ENCODE measurements at regions not wholly inside any gene's neighbourhood (a gene's known extent, or its start where the extent isn't known, plus 50 kb on each side); places are given as distances from the start of the nearest gene placed in this dataset.
"Not testable (repeated sequence)": the region's sequence is repeated elsewhere in the genome, so short reads cannot be mapped to it uniquely, and the experiment has no call there.

DNA sequence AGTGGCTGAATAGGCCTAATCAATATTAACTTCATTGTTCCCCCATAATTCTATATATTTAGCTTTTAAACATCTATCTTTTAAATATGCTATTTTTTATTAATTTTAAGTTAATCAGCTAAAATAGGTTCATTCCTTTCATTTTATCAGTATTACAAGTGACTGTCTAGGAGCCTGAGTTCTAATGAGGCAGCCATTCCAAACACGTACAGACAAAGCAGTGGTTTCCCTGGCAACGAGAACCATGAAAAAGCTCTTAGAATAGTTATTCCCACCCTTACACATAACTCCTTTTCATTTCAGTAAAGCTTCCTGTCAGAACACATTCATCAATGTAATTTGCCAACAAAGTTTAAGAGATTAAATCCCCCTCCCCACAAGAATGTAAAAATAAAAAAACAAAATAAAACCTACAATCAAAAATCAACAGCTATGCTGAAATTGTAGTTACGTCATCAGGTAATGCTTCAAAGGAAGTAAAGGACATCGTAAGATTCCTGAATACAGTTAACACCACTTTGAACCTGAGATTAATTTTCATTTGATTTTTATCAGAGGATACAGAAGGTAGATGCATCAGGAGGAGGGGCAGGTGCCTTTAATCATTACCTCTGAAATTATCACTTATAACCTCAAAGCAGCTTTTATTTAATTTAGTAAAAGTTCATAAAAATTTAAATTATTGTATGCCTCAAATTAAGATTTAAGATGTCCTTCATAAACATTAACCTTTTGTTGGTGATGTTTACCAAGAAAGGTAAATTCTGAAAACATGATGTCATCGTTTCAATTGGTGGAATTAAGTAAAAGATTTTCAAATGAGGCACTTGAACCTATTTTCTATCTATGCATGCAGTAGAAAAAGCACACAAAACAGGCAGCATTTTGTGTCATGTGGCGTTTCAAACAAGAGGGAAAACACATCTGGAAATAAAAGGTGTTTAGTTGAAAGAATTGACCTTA lies 967.2 kb upstream of the FOXG1 start:
- not testable (repeated sequence) for DNase-seq (ENCODE audit: low spot score)

DNA sequence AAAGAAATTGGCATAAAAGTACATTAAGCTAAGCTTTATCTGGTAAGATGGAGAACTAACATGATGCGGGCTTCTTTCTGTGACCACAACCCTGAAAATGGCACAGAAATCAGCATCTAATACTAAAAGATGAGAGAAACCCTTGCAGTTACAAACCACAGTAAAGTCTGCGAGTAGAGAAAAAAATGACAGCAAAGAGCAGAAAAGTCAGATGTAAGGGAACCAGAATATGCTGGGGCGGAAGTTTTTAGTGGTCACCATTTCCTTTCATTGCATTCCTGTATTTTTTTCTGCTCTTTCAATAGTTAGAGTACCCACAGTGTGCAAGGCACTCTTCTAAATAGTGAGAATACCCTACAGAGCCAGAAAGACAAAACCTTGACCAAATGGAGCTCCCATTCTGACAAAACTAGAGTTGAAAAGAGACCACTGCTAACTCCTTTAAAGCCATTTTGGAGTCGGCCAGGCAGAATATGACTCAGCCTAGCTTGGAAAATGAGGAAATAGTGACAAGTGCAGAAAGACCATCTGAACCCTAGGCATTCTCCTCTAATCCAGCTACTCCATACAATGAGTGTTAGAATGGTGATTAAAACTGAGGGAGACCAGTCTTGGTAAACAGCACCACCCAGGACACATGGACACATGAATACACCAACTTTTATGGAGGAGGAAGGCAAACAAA lies 948.7 kb upstream of the FOXG1 start:
- not testable (repeated sequence) for DNase-seq (ENCODE audit: low spot score)

DNA sequence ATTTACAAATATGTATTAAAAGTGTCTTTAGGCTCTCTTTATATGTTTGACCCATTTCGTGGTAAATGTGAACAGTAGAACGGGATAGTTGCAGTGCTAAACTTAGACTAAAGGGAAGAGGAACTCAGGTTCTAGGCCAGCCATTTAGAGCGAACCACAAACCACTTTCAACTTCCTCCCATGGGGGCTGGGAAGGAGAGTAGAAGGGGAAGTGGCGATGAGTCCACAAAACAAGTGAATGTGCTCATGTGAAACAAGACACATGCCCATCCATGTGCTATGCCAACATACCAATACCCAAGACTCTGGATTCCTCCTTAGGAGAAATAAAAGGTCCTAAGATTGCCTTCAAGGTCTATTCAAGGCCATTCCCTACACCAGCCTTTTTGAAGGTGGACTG lies 940.4 kb upstream of the FOXG1 start:
- not testable (repeated sequence) for DNase-seq (ENCODE audit: low spot score)

DNA sequence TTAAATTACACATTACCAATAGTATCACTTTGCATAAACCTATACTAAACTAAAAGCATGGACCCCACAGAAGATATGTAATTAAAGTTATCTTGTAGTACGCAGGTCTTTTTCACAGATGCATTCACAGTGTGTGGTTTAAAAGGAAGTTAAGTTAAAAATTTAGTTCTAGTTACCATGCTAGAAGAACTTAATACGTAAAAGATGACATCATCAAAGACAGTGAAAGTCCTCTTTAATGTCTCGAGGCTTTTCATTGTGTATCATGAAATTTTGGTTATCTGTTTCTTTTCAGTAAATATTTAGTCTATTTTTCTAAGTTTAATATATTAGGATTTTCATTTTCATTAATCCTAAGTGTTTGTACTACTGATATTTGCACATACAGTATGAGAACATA lies 934.6 kb upstream of the FOXG1 start:
- DNase-seq (ENCODE audit: low spot score): not testable (repeated sequence)

DNA sequence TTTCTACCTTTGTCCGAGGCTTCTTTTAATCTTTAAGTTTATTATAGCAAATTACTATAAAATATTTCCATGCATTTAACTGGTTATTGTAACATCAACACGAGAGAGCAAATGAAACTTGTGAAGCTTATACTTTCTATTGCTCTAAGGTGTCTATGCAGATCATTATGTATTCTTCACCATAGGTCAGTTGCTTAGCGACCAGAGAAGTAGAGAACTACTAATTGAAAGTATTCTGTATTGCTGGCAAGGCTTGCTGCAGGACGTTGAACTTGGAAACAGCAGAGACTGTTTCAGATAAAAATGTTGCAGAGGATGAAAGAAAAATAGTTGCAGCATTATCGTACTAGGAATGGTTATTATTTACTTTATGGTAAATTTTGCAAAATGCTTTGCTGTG lies 933.6 kb upstream of the FOXG1 start:
- not testable (repeated sequence) for DNase-seq (ENCODE audit: low spot score)

DNA sequence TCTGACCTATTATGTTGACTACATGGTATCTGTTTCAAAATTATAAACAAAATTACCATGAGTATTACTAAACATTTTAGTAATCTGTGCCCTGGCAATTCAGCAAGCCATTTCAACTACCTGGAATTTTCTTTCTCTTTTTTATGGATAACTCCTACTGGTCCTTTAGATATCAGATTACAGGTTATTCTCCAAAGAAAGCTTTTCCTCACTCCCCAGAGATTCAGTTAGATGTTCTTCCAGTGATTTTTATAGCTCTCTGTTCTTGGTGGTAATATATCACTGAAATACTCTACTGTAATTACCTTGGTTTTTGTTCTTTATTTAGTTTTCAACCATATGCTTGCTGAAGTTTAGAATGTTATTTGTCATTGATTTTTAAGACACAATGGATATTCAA lies 930.2 kb upstream of the FOXG1 start:
- no peak for DNase-seq (ENCODE audit: low spot score)

DNA sequence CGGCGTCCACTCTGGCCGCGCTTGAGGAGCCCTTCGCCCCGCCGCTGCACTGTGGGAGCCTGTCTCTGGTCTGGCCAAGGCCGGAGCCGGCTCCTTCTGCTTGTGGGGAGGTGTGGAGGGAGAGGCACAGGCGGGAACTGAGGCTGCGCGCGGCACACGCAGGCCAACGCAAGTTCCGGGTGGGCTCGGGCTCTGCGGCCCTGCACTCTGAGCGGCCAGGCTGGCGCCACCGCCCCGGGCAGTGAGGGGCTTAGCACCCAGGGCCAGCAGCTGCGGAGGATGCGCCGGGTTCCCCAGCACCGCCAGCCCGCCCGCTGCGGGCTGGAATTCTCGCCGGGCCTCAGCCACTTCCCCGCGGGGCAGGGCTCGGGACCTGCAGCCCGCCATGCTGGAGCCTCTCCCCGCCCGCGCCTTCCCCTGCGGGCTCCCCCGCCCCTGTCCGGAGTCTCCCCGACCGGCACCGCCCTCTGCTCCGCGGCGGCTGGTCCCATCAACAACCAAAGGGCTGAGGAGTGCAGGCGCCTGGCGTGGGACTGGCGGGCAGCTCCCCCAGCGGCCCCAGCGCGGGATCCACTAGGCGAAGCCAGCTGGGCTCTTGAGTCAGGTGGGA lies 921.2 kb upstream of the FOXG1 start:
- DNase-seq (ENCODE audit: low spot score): no peak

DNA sequence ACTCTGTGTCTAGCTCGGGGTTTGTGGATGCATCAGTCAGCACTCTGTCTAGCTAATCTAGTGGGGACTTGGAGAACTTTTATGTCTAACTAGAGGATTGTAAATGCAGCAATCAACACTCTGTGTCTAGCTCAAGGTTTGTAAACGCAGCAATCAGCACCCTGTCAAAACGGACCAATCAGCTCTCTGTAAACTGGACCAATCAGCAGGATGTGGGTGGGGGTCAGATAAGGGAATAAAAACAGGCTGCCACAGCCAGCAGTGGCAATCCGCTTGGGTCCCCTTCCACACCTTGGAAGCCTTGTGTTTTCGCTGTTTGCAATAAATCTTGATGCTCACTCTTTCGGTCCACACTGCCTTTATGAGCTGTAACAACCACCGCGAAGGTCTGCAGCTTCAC lies 920.7 kb upstream of the FOXG1 start:
- DNase-seq (ENCODE audit: low spot score): no peak

DNA sequence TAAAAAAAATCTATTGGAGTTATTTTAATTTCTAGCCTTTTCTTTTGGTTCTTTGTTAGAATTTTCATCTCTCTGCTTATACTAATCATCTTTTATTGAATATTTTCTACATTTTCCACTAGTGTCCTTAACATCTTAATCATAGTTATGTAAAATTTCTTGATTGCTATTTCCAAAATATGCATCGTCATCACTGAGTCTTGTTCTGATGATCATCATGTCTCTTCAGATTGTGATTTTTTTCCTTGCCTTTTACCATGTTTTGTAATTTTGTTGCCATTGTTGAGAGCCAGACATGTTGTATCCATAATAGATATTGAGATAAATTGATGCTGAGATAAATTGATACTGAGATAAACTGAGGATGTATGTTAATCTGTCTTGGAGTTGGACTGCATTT lies 919.1 kb upstream of the FOXG1 start:
- DNase-seq (ENCODE audit: low spot score): not testable (repeated sequence)

DNA sequence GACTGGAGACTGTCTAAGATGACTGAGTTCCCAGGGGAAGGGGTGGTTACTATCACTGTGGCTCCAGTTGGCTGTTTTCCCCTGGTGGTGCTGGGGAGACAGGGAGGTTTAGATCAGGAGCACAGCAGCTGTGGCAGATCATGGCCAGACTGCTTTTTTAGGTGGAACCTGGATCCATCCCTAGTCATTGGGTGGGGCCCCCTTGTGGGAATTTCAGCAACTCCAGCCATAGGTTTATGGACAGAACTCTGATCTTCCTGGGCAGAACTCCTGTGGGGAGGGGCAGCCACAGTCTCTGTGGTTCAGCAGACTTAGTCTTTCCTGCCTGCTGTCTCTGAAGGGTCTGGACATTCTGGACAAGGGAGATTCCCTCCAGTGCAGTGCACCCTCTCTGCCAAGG lies 917.4 kb upstream of the FOXG1 start:
- not testable (repeated sequence) for DNase-seq (ENCODE audit: low spot score)

DNA sequence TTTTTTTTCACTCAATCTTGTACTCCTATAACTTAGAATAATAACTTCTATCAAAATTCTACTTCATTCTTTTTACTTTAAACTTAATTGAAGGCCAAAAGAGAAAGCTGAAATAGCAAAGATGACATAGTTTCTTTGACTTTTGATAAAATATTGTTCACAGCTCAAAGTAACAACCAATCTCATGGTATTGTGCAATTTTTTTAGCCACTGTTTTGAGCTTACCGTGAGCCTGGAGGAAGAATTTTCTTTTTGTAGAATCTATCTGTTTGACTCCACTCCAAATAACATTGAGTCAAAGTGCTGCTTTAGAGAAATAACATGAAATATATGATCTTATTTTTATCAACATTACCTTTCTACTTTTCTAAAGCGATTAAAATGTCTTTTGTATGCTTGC lies 903.9 kb upstream of the FOXG1 start:
- DNase-seq (ENCODE audit: low spot score): no peak

DNA sequence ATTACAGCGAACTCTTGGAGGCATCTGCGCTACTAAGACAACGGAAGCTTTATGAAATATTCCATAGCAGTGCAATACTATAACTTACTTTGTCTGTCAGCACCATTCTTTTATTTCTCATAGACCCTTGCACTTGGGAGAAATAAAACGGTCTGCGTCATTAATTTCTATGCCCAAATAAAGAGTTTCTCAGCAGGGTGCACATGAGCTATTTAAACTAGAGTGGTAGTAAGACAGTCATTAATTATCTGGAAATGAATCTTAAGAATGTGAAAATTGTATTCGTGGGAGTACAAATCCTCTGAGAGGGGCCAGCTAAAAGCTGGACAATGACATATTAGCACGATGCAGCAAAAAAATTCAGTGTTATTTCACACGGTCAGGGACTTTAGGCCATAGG lies 903.4 kb upstream of the FOXG1 start:
- DNase-seq (ENCODE audit: low spot score): no peak

DNA sequence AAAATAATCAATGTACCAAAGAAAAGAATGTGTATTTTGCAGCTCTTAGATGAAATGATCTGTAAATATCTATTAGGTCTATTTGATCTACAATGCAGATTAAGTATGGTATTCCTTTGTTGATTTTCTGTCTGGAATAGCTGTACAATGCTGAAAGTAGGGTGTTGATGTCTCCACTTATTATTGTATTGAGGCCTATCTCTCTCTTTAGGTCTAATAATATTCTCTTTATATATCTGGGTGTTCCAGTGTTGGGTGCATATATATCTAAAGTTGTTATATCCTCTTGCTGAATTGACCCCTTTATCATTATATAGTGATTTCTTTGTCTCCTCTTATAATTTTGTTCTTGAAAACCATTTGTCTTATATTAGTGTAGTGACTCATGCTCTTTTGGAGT lies 885.5 kb upstream of the FOXG1 start:
- DNase-seq (ENCODE audit: low spot score): no peak

DNA sequence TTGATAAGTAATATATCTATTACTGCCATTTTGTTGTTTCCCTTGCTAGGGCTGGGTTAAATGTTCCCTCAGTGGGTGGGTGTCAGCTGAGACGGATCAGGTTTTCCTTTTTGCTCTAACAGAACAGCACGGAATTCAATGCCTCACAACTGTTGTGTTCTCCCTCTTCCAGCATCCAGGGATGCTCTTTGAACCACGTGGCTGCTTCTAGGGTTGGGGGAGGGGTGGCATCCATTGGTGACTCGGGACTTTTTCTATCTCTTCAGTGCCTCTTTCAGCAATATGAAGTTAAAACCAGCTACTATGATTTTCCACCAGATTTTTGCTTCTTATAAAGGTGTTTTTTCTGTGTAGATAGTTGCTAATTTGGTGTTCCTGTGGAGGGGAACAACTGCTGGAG lies 884.9 kb upstream of the FOXG1 start:
- no peak for DNase-seq (ENCODE audit: low spot score)

DNA sequence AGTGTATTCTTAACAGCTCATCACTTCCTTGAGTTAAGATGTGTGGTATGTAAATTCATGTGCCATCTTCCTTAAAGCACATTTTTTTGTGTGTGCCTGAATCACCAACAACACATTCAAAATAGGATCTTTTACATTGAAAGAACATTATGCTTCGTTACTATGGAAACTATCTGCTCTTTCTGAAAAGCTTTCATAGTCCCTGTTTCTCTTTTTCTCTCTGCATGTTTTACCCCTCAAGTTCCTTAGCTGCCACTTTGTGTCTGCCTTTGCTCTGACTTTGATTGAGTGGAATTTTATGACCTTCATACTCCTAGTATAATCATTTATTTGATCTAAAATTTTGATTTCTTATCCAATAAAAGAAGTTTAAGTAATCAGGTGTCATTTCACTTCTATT lies 880.3 kb upstream of the FOXG1 start:
- DNase-seq (ENCODE audit: low spot score): no peak

DNA sequence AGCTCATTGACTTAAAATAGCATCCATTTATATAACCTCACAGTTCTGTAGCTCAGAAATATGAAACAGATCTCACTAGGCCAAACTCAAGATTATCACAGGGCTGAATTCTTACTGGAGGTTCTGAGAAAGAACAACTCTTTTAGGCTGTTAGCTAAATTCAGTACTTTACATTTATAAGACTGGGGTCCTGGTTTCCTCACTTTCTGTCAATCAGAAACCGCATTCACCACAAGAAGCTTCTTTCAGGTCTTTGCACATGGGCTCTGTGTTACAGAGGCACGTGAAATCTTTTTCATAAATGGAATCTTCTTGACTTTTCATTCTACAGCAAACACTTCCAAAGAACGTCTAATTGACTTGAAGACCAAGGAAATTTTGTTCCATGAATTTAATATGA lies 876.3 kb upstream of the FOXG1 start:
- no peak for DNase-seq (ENCODE audit: low spot score)

DNA sequence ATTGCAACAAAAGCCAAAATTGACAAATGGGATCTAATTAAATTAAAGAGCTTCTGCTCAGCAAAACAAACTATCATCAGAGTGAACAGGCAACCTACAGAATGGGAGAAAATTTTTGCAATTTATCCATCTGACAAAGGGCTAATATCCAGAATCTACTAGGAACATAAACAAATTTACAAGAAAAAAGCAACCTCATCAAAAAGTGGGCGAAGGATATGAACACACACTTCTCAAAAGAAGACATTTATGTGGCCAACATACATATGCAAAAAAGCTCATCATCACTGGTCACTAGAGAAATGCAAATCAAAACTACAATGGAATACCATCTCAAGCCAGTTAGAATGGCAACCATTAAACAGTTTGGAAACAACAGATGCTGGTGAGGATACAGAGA lies 858.1 kb upstream of the FOXG1 start:
- not testable (repeated sequence) for DNase-seq (ENCODE audit: low spot score)

DNA sequence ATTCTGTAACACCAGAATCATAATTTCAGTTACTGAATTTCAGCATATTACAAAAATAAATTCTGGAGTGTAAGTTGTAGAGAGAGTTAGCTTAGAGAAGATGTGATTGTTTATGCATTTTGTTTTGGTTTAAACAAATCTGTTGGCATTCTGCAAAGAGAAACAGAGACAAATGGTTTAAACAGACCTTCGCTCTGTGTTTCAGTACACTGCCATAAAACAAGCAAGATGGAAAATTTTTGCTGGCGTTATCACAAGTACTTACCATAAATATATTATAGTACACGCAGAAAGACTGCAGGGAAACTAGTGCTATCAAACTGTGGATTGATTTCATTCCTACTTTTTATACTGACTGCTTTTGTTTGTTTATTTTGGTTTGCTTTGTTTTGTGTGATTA lies 850.3 kb upstream of the FOXG1 start:
- DNase-seq (ENCODE audit: low spot score): no peak

DNA sequence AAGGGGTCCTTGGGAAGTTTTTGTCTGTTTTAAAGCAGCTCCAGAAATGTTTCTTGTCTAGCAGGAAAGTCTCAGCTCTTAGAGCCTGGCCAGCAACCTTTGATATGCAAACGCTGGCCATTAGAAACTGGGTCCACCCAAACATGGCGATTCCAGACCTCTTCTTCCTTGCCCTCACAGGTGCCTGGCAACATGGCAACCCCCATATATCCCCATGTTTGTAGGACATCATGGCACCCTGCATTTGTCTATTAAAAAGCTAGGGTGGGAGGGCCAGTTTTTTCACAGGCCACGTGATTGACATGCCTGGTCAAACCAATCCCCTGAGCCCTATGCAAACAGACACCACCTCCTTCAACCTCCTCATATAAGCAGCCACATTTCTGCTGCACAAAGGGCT lies 848.7 kb upstream of the FOXG1 start:
- DNase-seq (ENCODE audit: low spot score): no peak

DNA sequence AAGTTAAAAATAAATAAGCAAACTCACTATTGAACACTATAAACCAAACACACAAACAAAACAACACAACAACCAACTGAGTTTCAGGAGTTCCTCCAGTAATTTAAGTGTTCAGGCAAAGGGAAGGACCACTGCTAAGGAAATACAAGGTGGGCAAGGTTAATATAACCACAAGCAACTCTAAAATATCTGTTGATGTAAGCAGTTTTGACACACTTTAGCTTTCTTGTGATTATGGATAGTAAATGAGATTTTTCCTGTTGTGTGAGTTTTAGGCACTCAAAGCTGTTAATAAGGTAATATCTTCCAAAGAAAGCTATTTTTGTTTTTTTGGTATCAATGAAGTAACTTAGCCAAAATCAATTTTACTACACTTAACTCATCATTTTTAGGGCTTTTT lies 839.1 kb upstream of the FOXG1 start:
- no peak for DNase-seq (ENCODE audit: low spot score)

DNA sequence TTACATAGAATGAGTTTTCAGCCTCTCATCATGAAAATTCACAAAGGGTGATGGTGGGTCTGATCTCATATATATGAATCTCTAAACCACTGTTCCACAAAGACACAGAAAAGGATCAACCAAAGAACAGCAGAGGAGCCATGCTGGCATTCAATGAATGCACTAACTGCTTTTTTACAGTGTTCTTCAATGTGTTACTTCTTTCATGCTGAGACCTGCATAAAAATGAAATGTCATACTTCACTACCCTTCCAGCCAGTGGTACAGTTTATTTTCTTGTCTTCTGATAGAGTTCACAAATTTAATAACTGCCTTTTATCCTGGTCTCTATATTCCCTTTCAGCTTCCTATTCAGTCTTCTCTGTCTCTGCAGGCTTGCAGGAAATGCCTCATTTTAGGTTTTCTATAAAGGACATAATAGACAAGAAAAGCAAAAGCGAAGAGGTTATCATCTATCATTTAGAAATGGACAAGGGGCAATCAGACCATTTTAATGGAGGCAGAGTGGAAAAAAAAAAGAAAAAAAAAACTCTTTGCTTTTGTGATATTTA lies 836.7 kb upstream of the FOXG1 start:
- DNase-seq (ENCODE audit: low spot score): no peak

DNA sequence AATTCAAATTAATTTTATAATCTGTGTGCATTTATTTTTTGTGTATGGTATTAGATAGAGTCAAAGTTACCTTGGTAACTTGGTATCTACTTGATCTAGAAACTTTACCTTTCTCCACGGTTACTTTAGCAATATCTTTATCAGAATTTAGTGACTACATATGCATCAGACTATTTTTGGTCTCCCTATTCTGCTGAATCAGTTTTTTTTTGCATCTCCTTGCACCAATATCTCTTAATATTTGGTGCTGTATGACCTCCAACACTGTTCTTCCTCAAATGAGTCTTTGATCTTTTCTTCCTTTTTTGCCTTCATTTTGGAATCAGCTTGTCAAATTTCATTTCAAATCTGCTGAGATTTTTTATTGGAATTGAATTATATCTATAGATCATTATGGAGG lies 828.2 kb upstream of the FOXG1 start:
- no peak for DNase-seq (ENCODE audit: low spot score)

DNA sequence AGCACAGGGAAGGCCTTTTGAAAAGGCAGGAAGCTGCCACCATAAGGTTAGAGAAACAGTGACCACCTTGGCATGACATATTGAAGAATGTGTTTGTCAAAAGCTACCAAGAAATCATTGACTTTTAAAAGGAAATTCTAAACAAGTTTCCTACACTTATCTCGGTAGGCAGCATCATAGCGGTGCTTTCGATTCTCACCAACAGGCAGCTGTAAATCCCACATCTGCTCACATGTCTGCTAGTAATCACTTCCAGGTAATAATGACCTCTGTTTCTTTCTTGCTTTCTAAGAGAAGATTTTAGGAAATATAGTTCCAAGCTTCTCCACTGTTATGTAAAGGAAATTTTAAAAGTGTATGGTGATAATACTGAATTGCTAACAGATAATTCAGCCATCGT lies 821.1 kb upstream of the FOXG1 start:
- no peak for DNase-seq (ENCODE audit: low spot score)

Measured in GM03348 (cell line).